HG03432 (cell line): ENCODE measurements at regions not wholly inside any gene's neighbourhood (a gene's known extent, or its start where the extent isn't known, plus 50 kb on each side); places are given as distances from the start of the nearest gene placed in this dataset.

Experiments used
- ATAC-seq: cut with Tn5 transposase; IDR thresholded peaks from one replicate; pipeline ENCODE4 v1.9.1; 2021; ENCODE audit warnings: mild to moderate bottlenecking, moderate library complexity; ENCODE audit not compliant: unreplicated experiment

- ATAC-seq: no peak
These were observed 715.2 kb upstream of the ADAMTS16 start for GRCh38 chr5:4424895-4425294.

GRCh38 chr5:4440536-4440935 lies 699.6 kb upstream of the ADAMTS16 start:
- ATAC-seq: no peak

- ATAC-seq: no peak
These were observed 697.9 kb upstream of the ADAMTS16 start for GRCh38 chr5:4442221-4442620.

GRCh38 chr5:4447657-4448056 lies 692.5 kb upstream of the ADAMTS16 start:
- ATAC-seq: no peak

- no peak for ATAC-seq
These were observed 686.5 kb upstream of the ADAMTS16 start for GRCh38 chr5:4453655-4454054.

GRCh38 chr5:4479426-4479825 lies 660.7 kb upstream of the ADAMTS16 start:
- no peak for ATAC-seq

GRCh38 chr5:4480528-4481349 lies 659.4 kb upstream of the ADAMTS16 start:
- ATAC-seq: no peak

- no peak for ATAC-seq
These were observed 652.5 kb upstream of the ADAMTS16 start for GRCh38 chr5:4487581-4487980.

GRCh38 chr5:4511996-4512656 lies 628.0 kb upstream of the ADAMTS16 start:
- no peak for ATAC-seq

- ATAC-seq: no peak
These were observed 626.7 kb upstream of the ADAMTS16 start for GRCh38 chr5:4513381-4513780.

GRCh38 chr5:4514067-4514648 lies 626.0 kb upstream of the ADAMTS16 start:
- ATAC-seq: no peak

GRCh38 chr5:4518903-4519672 lies 621.0 kb upstream of the ADAMTS16 start:
- no peak for ATAC-seq

GRCh38 chr5:4520559-4520958 lies 619.6 kb upstream of the ADAMTS16 start:
- ATAC-seq: no peak

- no peak for ATAC-seq
These were observed 617.1 kb upstream of the ADAMTS16 start for GRCh38 chr5:4523038-4523437.

GRCh38 chr5:4531756-4532704 lies 608.1 kb upstream of the ADAMTS16 start:
- ATAC-seq: no peak

GRCh38 chr5:4532705-4533080 lies 607.4 kb upstream of the ADAMTS16 start:
- ATAC-seq: no peak

- no peak for ATAC-seq
These were observed 606.5 kb upstream of the ADAMTS16 start for GRCh38 chr5:4533457-4534105.

- no peak for ATAC-seq
These were observed 602.6 kb upstream of the ADAMTS16 start for GRCh38 chr5:4537489-4537888.

- ATAC-seq: no peak
These were observed 599.6 kb upstream of the ADAMTS16 start for GRCh38 chr5:4540375-4541173.
